CD14-positive monocyte (primary cell): ENCODE measurements at regions not wholly inside any gene's neighbourhood (a gene's known extent, or its start where the extent isn't known, plus 50 kb on each side); places are given as distances from the start of the nearest gene placed in this dataset.
"Not testable (repeated sequence)": the region's sequence is repeated elsewhere in the genome, so short reads cannot be mapped to it uniquely, and the experiment has no call there.

Source experiments
- DNase-seq, 3 donors: peaks; one replicate each; pipeline ENCODE4 v3.0.0-alpha.2; 2011 to 2022
- H2AFZ ChIP-seq: 2 replicates; pipeline ENCODE4 v1.6.0; 2012; ENCODE audit warnings: mild to moderate bottlenecking, low read depth, low read length, inconsistent platforms; ENCODE audit not compliant: insufficient read depth, poor library complexity, severe bottlenecking
- H3K27ac ChIP-seq, 2 donors: 1 replicate in 1 of 2; 2 replicates in 1 of 2; pipeline ENCODE4 v1.5.1; 2012 to 2013; ENCODE audit warnings: low read length in 2 of 2, control low read depth in 1 of 2, inconsistent platforms in 1 of 2, low read depth in 1 of 2, mild to moderate bottlenecking in 1 of 2
- H3K27me3 ChIP-seq, 2 donors: one replicate each; pipeline versions ENCODE4 v1.6.0 to v1.6.1; 2011 to 2013; ENCODE audit warnings: low read length in 2 of 2; ENCODE audit not compliant: control insufficient read depth in 2 of 2, insufficient read depth in 2 of 2
- H3K36me3 ChIP-seq, 2 donors: replicated peaks in 1 of 2; 1 replicate in 1 of 2; 2 replicates in 1 of 2; pipeline versions ENCODE4 v1.5.1 to v1.6.1; 2012 to 2013; ENCODE audit warnings: low read length in 2 of 2, control low read depth in 1 of 2, inconsistent platforms in 1 of 2, mild to moderate bottlenecking in 1 of 2; ENCODE audit not compliant: insufficient read depth in 2 of 2, control insufficient read depth in 1 of 2
- H3K4me1 ChIP-seq, 2 donors: 1 replicate in 1 of 2; 2 replicates in 1 of 2; pipeline versions ENCODE4 v1.5.1 to v1.6.1; 2012 to 2013; ENCODE audit warnings: low read length in 2 of 2, control low read depth in 1 of 2, inconsistent platforms in 1 of 2, mild to moderate bottlenecking in 1 of 2, moderate library complexity in 1 of 2; ENCODE audit not compliant: insufficient read depth in 2 of 2, control insufficient read depth in 1 of 2
- H3K4me2 ChIP-seq: replicated peaks from 2 replicates; pipeline ENCODE3; 2012; ENCODE audit warnings: low read length, moderate library complexity, mild to moderate bottlenecking; ENCODE audit not compliant: poor library complexity, severe bottlenecking; ENCODE audit errors: extremely low read depth
- H3K4me3 ChIP-seq, 3 experiments: fragments of 200-600 bp in 1 of 3; sonication (generic) in 1 of 3; replicated peaks in 1 of 3; 1 replicate in 2 of 3; 2 replicates in 1 of 3; pipeline ENCODE4 v1.5.1; 2011 to 2013; ENCODE audit warnings: low read length in 3 of 3, mild to moderate bottlenecking in 3 of 3, control low read depth in 2 of 3, low read depth in 2 of 3, inconsistent platforms in 1 of 3, moderate library complexity in 1 of 3
- H3K79me2 ChIP-seq: 2 replicates; pipeline ENCODE4 v1.6.0; 2012; ENCODE audit warnings: mild to moderate bottlenecking, control low read depth, inconsistent platforms, low read length, moderate library complexity; ENCODE audit not compliant: insufficient read depth
- H3K9ac ChIP-seq: 2 replicates; pipeline ENCODE4 v1.6.0; 2017; ENCODE audit warnings: low read length, mild to moderate bottlenecking; ENCODE audit not compliant: insufficient read depth, poor library complexity, severe bottlenecking
- H3K9me3 ChIP-seq, 2 donors: replicated peaks in 1 of 2; 1 replicate in 1 of 2; 2 replicates in 1 of 2; pipeline versions ENCODE4 v1.5.1 to v1.6.1; 2012 to 2013; ENCODE audit warnings: low read length in 2 of 2, control low read depth in 1 of 2; ENCODE audit not compliant: control insufficient read depth in 1 of 2, insufficient read depth in 1 of 2
- H4K20me1 ChIP-seq: 2 replicates; pipeline ENCODE4 v1.6.0; 2012; ENCODE audit warnings: mild to moderate bottlenecking, low read length, control low read depth, moderate library complexity; ENCODE audit not compliant: insufficient read depth
- H3K27ac Mint-ChIP-seq, 7 donors: one replicate each; pipeline ENCODE4 v1.8.0; 2020; ENCODE audit warnings: mild to moderate bottlenecking in 7 of 7, mixed read lengths in 7 of 7, moderate library complexity in 6 of 7, inconsistent platforms in 2 of 7
- H3K27me3 Mint-ChIP-seq, 3 donors: one replicate each; pipeline ENCODE4 v1.8.0; 2021 to 2022; ENCODE audit warnings: low read depth in 3 of 3, mild to moderate bottlenecking in 3 of 3, mixed read lengths in 3 of 3, moderate library complexity in 3 of 3, inconsistent platforms in 1 of 3
- H3K36me3 Mint-ChIP-seq, 2 donors: one replicate each; pipeline ENCODE4 v1.8.0; 2020; ENCODE audit warnings: mixed read lengths in 2 of 2, inconsistent platforms in 1 of 2, mild to moderate bottlenecking in 1 of 2
- H3K4me1 Mint-ChIP-seq: one replicate; pipeline ENCODE4 v1.8.0; 2020; ENCODE audit warnings: mild to moderate bottlenecking, mixed read lengths
- H3K4me3 Mint-ChIP-seq, 2 donors: one replicate each; pipeline ENCODE4 v1.8.0; 2020; ENCODE audit warnings: mild to moderate bottlenecking in 2 of 2, mixed read lengths in 2 of 2, moderate library complexity in 1 of 2
- H3K9me3 Mint-ChIP-seq, 7 donors: one replicate each; pipeline ENCODE4 v1.8.0; 2020 to 2022; ENCODE audit warnings: mixed read lengths in 7 of 7, mild to moderate bottlenecking in 6 of 7, moderate library complexity in 6 of 7, inconsistent platforms in 2 of 7
- WGBS: methylation state at CpG from one replicate; pipeline ENCODE4 v1.1.5; 2013; ENCODE audit warnings: missing lambda C conversion rate; ENCODE audit not compliant: insufficient coverage; 5-methylcytosine and 5-hydroxymethylcytosine counted together
- intact Hi-C, 2 donors: fragments of 100-400 bp; cut with micrococcal nuclease; formaldehyde crosslinking; loops; one replicate each; pipeline versions ENCODE4 v1.15.0 to v1.15.1; 2023
- TF ChIP-seq, protein P1 (sequence below): fragments of 200-600 bp; IDR thresholded peaks from one replicate; pipeline ENCODE4 v1.8.0; 2022; ENCODE audit warnings: antibody characterized with exemption, mild to moderate bottlenecking

- Histone ChIP-seq H3K4me2 (no peak overlapping the region), H3K36me3 (no peaks in the 10 kb centered on the region), H3K79me2 (no peaks in the 10 kb centered on the region), H3K27ac (no peak overlapping the region), H2AFZ (no peak overlapping the region), H3K4me3 (no peak overlapping the region), H3K9ac (no peak overlapping the region), H3K9me3 (peaks cover 0 to 13% of the 10 kb centered on the region in 2 donors), H4K20me1 (no peaks in the 10 kb centered on the region), H3K4me1 (no peaks in the 10 kb centered on the region), H3K27me3 (no peaks in the 10 kb centered on the region)
- TF ChIP-seq, protein P1, sequence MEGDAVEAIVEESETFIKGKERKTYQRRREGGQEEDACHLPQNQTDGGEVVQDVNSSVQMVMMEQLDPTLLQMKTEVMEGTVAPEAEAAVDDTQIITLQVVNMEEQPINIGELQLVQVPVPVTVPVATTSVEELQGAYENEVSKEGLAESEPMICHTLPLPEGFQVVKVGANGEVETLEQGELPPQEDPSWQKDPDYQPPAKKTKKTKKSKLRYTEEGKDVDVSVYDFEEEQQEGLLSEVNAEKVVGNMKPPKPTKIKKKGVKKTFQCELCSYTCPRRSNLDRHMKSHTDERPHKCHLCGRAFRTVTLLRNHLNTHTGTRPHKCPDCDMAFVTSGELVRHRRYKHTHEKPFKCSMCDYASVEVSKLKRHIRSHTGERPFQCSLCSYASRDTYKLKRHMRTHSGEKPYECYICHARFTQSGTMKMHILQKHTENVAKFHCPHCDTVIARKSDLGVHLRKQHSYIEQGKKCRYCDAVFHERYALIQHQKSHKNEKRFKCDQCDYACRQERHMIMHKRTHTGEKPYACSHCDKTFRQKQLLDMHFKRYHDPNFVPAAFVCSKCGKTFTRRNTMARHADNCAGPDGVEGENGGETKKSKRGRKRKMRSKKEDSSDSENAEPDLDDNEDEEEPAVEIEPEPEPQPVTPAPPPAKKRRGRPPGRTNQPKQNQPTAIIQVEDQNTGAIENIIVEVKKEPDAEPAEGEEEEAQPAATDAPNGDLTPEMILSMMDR: no peak
- DNase-seq: no peak
- Mint-ChIP-seq H3K27ac (no peak overlapping the region), H3K4me1 (no peaks in the 10 kb centered on the region), H3K4me3 (no peak overlapping the region), H3K9me3 (peaks cover 6 to 17% (median 7%) of the 10 kb centered on the region in 7 donors), H3K27me3 (peaks cover 0 to 1% (median 0%) of the 10 kb centered on the region in 3 donors), H3K36me3 (no peaks in the 10 kb centered on the region)
- intact Hi-C loops: no loop called here
- 83% methylated on average over 1 of the region's 3 CpGs for WGBS
These were observed 1872.5 kb upstream of the C9orf72 start for GRCh38 chr9:29445751-29446150.

GRCh38 chr9:29449306-29449705 lies 1876.0 kb upstream of the C9orf72 start:
- Histone ChIP-seq H3K4me1 (no peaks in the 10 kb centered on the region), H3K27me3 (no peaks in the 10 kb centered on the region), H3K36me3 (no peaks in the 10 kb centered on the region), H2AFZ (no peak overlapping the region), H3K4me3 (no peak overlapping the region), H3K4me2 (no peak overlapping the region), H3K79me2 (no peaks in the 10 kb centered on the region), H3K9ac (no peak overlapping the region), H3K27ac (no peak overlapping the region), H4K20me1 (no peaks in the 10 kb centered on the region), H3K9me3 (peaks cover 0 to 10% of the 10 kb centered on the region in 2 donors)
- Mint-ChIP-seq H3K9me3 (peaks cover 10 to 25% (median 18%) of the 10 kb centered on the region in 7 donors), H3K27ac (no peak overlapping the region), H3K27me3 (no peaks in the 10 kb centered on the region), H3K4me1 (no peaks in the 10 kb centered on the region), H3K36me3 (no peaks in the 10 kb centered on the region), H3K4me3 (no peak overlapping the region)
- TF ChIP-seq, protein P1: no peak
- intact Hi-C loops: no loop called here
- no peak for DNase-seq

DNA sequence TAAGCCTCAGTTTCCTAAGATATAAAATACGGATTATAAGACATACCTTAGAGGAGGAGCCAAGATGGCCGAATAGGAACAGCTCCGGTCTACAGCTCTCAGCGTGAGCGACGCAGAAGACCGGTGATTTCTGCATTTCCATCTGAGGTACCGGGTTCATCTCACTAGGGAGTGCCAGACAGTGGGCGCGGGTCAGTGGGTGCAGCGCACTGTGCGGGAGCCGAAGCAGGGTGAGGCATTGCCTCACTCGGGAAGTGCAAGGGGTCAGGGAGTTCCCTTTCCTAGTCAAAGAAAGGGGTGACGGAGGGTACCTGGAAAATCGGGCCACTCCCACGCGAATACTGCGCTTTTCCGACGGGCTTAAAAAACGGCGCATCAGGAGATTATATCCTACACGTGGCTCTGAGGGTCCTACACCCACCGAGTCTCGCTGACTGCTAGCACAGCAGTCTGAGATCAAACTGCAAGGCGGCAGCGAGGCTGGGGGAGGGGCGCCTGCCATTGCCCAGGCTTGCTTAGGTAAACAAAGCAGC lies 1877.1 kb upstream of the C9orf72 start:
- H3K4me3 ChIP-seq, H3K79me2 ChIP-seq, intact Hi-C loops, H3K27ac ChIP-seq, DNase-seq, H3K4me2 ChIP-seq, H3K4me1 Mint-ChIP-seq, H3K27me3 ChIP-seq, H4K20me1 ChIP-seq, H3K36me3 Mint-ChIP-seq, H2AFZ ChIP-seq, H3K4me3 Mint-ChIP-seq, H3K9me3 ChIP-seq, H3K4me1 ChIP-seq, H3K36me3 ChIP-seq, H3K27me3 Mint-ChIP-seq, H3K9ac ChIP-seq: not testable (repeated sequence)
- H3K27ac Mint-ChIP-seq: peak overlapping the region in 1 of 7 donors; percentile 23
- H3K9me3 Mint-ChIP-seq: peaks cover 12 to 25% (median 18%) of the 10 kb centered on the region in 7 donors
- 91% methylated on average over 14 of the region's 29 CpGs for WGBS
